ENCODE measurements at regions not wholly inside any gene's neighbourhood (a gene's known extent, or its start where the extent isn't known, plus 50 kb on each side); places are given as distances from the start of the nearest gene placed in this dataset.
"Not testable (repeated sequence)": the region's sequence is repeated elsewhere in the genome, so short reads cannot be mapped to it uniquely, and the experiment has no call there.

DNA sequence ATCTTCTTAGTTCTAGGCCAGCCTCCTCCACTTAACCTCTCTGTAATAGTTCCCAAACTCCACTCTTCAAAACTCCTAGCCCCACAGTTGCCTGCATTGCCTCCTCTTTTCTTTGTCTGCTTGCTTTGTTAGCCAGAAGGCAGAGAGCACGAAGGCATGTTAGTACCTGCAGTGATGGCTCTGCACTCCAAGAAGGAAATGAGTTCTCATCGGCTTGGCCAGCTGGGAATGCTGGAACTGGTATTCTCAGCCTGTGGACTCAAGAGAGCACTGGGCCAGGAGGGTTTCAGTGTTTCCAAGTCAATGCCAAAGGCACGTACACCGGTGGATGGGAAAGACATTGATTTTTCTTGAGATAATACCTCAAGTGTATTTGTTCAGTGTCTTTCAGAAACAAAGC, 66.3 kb upstream of the HABP2 start:
- Mint-ChIP-seq H3K4me3 (no peak overlapping the region), H3K36me3 (ENCODE audit: low read depth) (no peaks in the 10 kb centered on the region), H3K4me1 (ENCODE audit: low read depth) (no peaks in the 10 kb centered on the region), H3K9me3 (peaks cover 7% of the 10 kb centered on the region), H3K27ac (no peak overlapping the region), H3K27me3 (peaks cover 2% of the 10 kb centered on the region)
- intact Hi-C loops (cut with micrococcal nuclease): no loop called here

DNA sequence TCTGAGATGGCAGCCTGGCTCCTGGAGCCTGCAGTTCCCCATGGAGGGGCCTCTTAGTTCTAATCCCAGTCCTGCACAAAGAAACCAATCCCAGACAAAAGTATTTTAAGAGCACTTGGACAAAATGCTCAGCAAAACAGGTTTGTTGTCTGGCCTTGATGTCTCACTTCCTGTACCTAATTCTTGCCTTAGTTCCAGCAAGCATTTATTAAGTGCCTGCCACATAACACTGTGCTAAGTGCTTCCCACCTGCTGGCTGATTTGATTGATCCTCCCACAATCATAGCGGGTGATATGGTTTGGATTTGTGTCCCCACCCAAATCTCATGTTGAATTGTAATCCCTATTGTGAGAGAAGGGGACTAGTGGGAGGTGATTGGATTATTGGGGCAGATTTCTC, 65.7 kb upstream of the HABP2 start:
- no peak overlapping the region for H3K27ac Mint-ChIP-seq
- peaks cover 1% of the 10 kb centered on the region for H3K9me3 Mint-ChIP-seq
- intact Hi-C loops (cut with micrococcal nuclease): no loop called here
- H3K4me1 Mint-ChIP-seq (ENCODE audit: low read depth): no peaks in the 10 kb centered on the region
- no peaks in the 10 kb centered on the region for H3K36me3 Mint-ChIP-seq (ENCODE audit: low read depth)
- H3K27me3 Mint-ChIP-seq: peaks cover 3% of the 10 kb centered on the region
- H3K4me3 Mint-ChIP-seq: no peak overlapping the region

DNA sequence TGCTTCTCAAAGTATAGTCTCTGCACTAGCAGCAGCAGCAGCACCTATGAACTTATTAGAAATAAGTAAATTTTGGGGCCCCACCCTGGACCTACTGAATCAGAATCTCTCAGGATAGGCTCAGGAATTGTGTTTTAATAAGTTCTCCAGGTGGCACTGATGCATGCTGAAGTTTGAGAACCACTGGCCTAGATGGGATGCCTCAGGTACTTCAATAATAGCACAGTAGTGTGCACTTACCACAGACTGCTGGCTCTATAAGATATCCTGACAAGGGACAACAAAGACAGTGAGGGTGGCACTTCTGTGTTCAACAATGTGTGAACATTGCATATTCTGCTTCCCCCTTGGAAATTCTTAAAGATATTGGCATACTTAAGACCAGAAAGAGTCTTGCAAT, 64.7 kb upstream of the HABP2 start:
- peaks cover 6% of the 10 kb centered on the region for H3K27me3 Mint-ChIP-seq
- H3K4me3 Mint-ChIP-seq: no peak overlapping the region
- H3K27ac Mint-ChIP-seq: no peak overlapping the region
- no peaks in the 10 kb centered on the region for H3K4me1 Mint-ChIP-seq (ENCODE audit: low read depth)
- H3K36me3 Mint-ChIP-seq (ENCODE audit: low read depth): no peaks in the 10 kb centered on the region
- intact Hi-C loops (cut with micrococcal nuclease): no loop called here
- H3K9me3 Mint-ChIP-seq: no peaks in the 10 kb centered on the region

DNA sequence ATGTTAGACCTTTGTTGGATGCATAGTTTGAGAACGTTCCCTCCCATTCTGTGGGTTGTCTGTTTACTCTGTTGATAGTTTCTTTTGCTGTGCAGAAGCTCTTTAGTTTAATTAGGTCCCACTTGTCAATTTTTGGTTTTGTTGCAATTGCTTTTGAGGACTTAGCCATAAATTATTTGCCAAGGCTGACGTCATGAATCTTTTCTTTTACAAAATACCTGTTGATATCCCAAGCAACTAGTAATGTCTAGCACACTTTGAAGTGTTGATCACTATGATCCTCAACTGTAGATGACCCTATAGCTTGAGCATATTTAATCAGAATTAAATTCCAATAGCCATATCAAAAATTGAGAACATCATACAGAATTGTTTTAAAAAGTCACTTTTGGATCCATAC, 63.3 kb upstream of the HABP2 start:
- intact Hi-C loops (cut with micrococcal nuclease); H3K36me3 Mint-ChIP-seq (ENCODE audit: low read depth); H3K4me3 Mint-ChIP-seq; H3K4me1 Mint-ChIP-seq (ENCODE audit: low read depth); H3K27ac Mint-ChIP-seq; H3K9me3 Mint-ChIP-seq: not testable (repeated sequence)
- peaks cover 11% of the 10 kb centered on the region for H3K27me3 Mint-ChIP-seq

DNA sequence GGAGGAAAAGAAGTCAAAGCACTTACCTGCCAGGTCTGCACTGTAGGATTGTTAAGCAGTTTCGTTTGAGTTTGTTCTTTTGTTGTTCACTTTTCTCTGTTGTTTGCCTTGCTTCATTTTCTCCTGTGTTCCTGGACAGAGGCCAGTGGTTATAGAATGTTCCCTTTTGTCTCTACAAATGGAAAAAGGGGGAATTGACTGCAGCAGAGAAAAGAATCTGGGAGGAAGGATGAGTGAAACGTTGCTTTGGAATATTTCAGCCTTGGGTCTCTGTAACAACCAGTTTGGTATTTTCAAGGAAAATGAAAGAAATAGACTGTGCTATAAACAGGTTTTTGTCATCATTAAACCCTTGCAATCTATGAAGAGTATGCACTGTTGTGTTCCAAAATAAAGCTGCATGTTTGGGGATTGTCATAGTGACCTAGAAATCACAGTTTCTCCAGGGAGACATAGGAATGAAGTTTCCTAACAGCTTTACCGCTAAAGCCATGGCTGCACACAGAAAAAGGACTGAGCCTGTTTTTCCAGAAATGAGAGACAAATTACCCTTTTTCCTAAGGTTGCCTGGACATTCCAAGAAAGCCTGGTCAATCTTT, 60.8 kb upstream of the HABP2 start:
- H3K27me3 Mint-ChIP-seq: peaks cover 12% of the 10 kb centered on the region
- peaks cover 13% of the 10 kb centered on the region for H3K4me1 Mint-ChIP-seq (ENCODE audit: low read depth)
- H3K27ac Mint-ChIP-seq: no peak overlapping the region
- no peak overlapping the region for H3K4me3 Mint-ChIP-seq
- H3K9me3 Mint-ChIP-seq: no peaks in the 10 kb centered on the region
- H3K36me3 Mint-ChIP-seq (ENCODE audit: low read depth): no peaks in the 10 kb centered on the region
- intact Hi-C loops (cut with micrococcal nuclease): no loop called here

DNA sequence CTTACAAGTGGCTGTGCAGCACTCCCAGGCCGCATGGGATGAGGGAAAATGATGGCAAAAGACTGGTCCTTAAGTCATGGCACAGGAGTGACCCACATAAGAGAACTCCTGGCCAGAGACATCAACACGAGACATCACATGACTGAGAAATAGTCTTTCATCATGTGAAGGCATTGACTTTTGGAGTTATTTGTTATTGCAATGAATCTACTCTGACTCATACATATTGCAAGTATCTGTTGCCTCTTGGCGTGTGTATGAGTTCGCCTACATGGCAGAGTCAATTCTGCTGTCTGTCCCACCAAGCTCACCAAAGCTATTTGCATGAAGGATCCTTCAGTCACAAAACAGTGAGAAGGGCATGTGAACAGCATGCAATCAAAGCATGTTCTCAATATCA, 59.7 kb upstream of the HABP2 start:
- H3K4me3 Mint-ChIP-seq: no peak overlapping the region
- H3K9me3 Mint-ChIP-seq: no peaks in the 10 kb centered on the region
- H3K27me3 Mint-ChIP-seq: peaks cover 15% of the 10 kb centered on the region
- H3K36me3 Mint-ChIP-seq (ENCODE audit: low read depth): no peaks in the 10 kb centered on the region
- intact Hi-C loops (cut with micrococcal nuclease): no loop called here
- peaks cover 23% of the 10 kb centered on the region for H3K4me1 Mint-ChIP-seq (ENCODE audit: low read depth)
- no peak overlapping the region for H3K27ac Mint-ChIP-seq

DNA sequence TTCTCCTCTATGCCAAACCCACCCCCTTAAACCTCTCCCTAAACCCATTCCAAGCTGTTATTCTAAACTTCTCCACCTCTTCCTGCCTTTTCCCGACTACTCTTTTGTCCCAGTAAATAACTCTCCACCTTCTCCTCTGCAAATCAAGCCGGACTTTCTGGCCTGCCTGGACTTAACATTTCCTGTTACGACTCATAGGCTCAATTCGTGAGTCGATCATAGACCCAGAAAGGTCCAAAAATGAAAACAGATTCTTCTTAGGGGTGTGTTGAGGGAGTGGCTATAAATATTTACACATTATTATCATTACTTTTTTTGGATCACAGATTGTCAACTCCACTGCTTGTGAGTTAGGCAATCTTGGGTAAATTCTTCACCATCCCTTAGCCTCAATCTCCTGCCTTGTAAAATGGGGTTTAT, 59.0 kb upstream of the HABP2 start:
- no peak overlapping the region for H3K4me3 Mint-ChIP-seq
- peaks cover 29% of the 10 kb centered on the region for H3K4me1 Mint-ChIP-seq (ENCODE audit: low read depth)
- peaks cover 19% of the 10 kb centered on the region for H3K27me3 Mint-ChIP-seq
- H3K9me3 Mint-ChIP-seq: no peaks in the 10 kb centered on the region
- no peak overlapping the region for H3K27ac Mint-ChIP-seq
- intact Hi-C loops (cut with micrococcal nuclease): no loop called here
- no peaks in the 10 kb centered on the region for H3K36me3 Mint-ChIP-seq (ENCODE audit: low read depth)

DNA sequence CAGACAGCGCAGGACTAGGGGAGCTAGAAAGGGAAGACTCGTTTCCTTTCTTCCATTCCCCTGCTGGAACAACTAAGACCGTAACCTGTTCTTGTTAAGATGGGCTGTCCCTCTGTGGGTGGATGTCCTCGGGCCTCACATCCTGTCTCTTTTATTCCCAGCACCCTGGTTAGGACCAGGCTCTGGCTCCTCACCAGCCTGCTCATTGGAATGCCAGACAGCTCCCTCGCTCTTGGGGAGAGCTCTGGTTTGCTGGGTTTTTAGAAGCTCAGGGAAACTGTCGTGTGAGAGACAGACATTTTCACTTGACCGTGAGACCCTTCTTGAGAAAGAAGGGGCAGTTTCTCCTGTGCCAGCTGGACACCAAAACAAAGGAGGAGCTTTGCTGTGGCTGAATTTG, 58.1 kb upstream of the HABP2 start:
- H3K36me3 Mint-ChIP-seq (ENCODE audit: low read depth): no peaks in the 10 kb centered on the region
- no peak overlapping the region for H3K4me3 Mint-ChIP-seq
- H3K9me3 Mint-ChIP-seq: no peaks in the 10 kb centered on the region
- no peak overlapping the region for H3K27ac Mint-ChIP-seq
- peaks cover 37% of the 10 kb centered on the region for H3K4me1 Mint-ChIP-seq (ENCODE audit: low read depth)
- intact Hi-C loops (cut with micrococcal nuclease): no loop called here
- peaks cover 19% of the 10 kb centered on the region for H3K27me3 Mint-ChIP-seq

DNA sequence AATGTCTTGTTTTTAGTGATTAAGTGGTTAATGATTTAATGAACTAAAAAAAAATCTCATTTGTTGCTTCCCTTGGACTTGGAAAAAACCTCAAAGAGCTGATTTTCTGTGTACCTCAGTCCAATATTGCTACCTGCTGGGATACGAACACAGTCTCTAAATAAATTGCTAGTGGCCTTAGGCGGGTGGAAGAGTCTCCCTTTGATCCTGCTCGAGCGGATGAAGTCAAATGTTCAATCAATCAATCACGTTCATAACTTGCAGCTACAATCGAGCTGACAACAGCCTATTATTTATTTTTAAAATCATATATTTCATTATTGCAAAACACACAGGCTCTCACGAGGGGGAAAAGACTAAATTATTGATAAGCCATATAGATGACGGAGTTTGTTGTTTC, 57.3 kb upstream of the HABP2 start:
- H3K4me3 Mint-ChIP-seq: no peak overlapping the region
- no peaks in the 10 kb centered on the region for H3K9me3 Mint-ChIP-seq
- H3K27ac Mint-ChIP-seq: no peak overlapping the region
- H3K36me3 Mint-ChIP-seq (ENCODE audit: low read depth): no peaks in the 10 kb centered on the region
- H3K27me3 Mint-ChIP-seq: peaks cover 21% of the 10 kb centered on the region
- intact Hi-C loops (cut with micrococcal nuclease): no loop called here
- peaks cover 44% of the 10 kb centered on the region for H3K4me1 Mint-ChIP-seq (ENCODE audit: low read depth)

DNA sequence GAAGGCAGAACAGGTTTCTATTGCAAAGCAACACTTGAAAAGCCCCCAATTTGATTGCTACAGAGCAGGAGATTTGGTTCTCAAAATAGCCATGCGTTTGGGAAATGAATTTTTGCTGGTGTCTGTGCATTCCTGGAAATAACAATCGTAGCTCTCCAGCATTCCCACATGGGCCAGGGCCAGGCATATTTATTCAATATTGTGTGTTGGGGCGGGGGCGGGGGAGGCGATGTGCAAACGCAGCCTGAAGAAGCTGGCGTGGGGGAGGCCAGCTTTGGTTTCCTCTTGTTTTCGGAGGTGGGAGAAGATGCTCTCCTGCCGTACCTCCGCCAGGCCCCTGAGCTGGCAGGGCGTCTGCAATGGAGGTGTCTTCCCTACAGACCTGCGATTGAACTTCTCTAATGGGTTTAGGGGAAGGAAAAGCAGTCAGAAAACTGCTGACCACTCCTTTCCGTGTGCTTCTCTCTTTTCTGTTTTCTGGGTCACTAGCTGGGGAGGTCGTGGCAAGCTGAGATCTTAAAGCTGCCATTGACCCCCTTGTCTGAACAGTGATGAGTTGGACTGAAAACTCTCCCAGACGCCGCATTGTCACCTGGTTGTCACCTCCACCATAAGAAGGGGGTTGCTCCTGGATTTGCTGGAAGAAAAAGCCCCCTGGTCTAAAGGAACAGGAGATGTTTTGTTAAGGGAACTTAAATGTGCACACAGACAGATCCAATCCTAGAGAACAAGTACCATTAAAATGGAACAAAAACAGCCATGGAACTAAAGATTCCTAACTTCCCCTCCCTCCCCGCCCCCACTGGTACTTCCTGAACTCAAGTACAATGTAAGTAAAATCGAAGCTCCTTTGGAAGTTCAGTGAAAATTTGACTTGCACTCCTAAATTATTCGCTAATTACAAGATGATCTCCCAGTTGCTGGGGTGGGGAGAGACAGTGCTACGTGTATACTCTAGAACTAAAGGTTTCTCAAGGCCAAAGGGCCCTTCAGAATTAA, 56.4 kb upstream of the HABP2 start:
- peaks cover 47% of the 10 kb centered on the region for H3K4me1 Mint-ChIP-seq (ENCODE audit: low read depth)
- H3K27ac Mint-ChIP-seq: no peak overlapping the region

DNA sequence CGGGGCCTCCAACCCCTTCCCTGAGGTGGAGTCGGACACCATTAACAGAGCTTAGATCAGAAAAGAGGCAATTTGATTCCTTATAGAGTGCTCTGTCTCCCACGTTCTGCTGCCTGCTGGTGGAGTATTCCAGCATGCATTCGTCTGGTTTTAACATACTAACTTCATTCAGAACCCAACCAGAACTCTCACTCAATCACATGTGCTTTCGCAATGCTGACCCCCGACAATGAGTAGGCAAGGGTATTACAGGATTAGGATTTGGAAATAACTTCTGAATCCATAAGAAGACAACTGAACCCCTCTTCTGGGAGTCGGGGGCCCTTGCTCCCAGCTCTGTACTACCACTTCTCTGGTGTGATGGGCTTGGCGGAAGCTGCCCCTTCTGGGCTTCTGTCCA, 55.7 kb upstream of the HABP2 start:
- H3K4me3 Mint-ChIP-seq: no peak overlapping the region
- intact Hi-C loops (cut with micrococcal nuclease): no loop called here
- H3K4me1 Mint-ChIP-seq (ENCODE audit: low read depth): peaks cover 47% of the 10 kb centered on the region

More for the DNA sequence above, 56.4 kb upstream of the HABP2 start:
- Mint-ChIP-seq H3K4me3 (no peak overlapping the region), H3K36me3 (ENCODE audit: low read depth) (no peaks in the 10 kb centered on the region), H3K27me3 (peaks cover 24% of the 10 kb centered on the region), H3K9me3 (no peaks in the 10 kb centered on the region)
- intact Hi-C loops (cut with micrococcal nuclease): no loop called here

DNA sequence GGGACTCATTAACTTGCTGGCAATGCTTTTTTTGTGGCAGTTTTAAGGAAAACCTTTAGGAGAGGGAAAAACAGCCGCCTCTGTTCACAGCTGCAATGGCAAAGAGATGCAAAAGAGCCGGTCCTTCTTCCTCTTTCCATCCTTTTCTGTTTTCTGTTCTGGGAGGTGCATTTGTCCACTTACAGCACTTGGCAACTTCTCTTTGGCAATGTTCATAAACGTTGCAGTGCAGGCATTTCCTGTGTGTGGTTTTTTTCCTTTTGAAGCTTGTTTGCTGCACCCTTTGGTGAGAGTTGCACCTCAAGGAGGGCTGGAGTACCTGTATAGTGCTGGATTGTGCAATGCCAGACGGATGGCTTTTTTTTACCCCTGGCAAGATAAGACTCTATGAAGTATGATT, 53.9 kb upstream of the HABP2 start:
- Mint-ChIP-seq H3K9me3 (no peaks in the 10 kb centered on the region), H3K4me1 (ENCODE audit: low read depth) (peaks cover 54% of the 10 kb centered on the region), H3K36me3 (ENCODE audit: low read depth) (no peaks in the 10 kb centered on the region), H3K27me3 (peaks cover 20% of the 10 kb centered on the region), H3K4me3 (no peak overlapping the region), H3K27ac (no peak overlapping the region)
- intact Hi-C loops (cut with micrococcal nuclease): no loop called here

More for the DNA sequence above, 55.7 kb upstream of the HABP2 start:
- H3K9me3 Mint-ChIP-seq: no peaks in the 10 kb centered on the region
- H3K36me3 Mint-ChIP-seq (ENCODE audit: low read depth): no peaks in the 10 kb centered on the region
- H3K27ac Mint-ChIP-seq: no peak overlapping the region
- peaks cover 25% of the 10 kb centered on the region for H3K27me3 Mint-ChIP-seq

DNA sequence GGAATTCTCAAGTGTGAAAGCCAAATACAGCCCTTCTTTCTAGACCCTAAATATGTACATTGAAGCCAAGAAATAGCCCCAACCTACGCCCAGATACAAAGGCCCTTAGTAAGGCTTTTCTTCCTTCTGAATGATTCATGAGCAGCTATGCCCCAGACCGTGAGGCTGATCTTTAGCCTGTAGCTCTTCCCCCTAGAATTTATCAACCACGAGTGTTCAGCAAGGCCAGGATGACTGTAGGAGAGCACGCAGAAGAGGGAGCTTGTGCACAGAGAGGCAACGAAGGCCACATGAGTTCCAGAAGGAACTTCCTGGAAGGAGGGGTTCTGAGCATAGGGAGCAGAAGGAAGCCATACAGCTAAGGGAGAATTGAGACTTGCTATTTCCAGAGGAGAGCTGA, 53.0 kb upstream of the HABP2 start:
- no peak overlapping the region for H3K4me3 Mint-ChIP-seq
- peaks cover 22% of the 10 kb centered on the region for H3K27me3 Mint-ChIP-seq
- H3K27ac Mint-ChIP-seq: no peak overlapping the region
- no peaks in the 10 kb centered on the region for H3K9me3 Mint-ChIP-seq
- H3K4me1 Mint-ChIP-seq (ENCODE audit: low read depth): peaks cover 62% of the 10 kb centered on the region
- no peaks in the 10 kb centered on the region for H3K36me3 Mint-ChIP-seq (ENCODE audit: low read depth)
- intact Hi-C loops (cut with micrococcal nuclease): no loop called here

DNA sequence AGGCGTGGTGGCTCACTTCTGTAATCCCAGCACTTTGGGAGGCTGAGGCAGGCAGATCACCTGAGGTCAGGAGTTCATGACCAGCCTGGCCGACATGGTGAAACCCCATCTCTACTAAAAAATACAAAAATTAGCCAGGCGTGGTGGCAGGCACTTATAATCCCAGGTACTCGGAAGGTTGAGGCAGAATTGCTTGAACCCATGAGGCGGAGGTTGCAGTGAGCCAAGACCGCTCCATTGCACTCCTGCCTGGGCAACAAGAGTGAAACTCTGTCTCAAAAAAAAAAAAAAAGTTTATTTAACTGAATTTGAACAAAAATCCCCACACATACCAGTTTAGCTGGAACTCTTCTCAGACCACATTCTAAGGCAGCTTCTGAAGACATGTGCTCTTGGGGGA, 51.8 kb upstream of the HABP2 start:
- Mint-ChIP-seq H3K4me1 (ENCODE audit: low read depth) (peaks cover 59% of the 10 kb centered on the region), H3K27me3 (peaks cover 22% of the 10 kb centered on the region)
- H3K27ac Mint-ChIP-seq; H3K36me3 Mint-ChIP-seq (ENCODE audit: low read depth); intact Hi-C loops (cut with micrococcal nuclease); H3K9me3 Mint-ChIP-seq; H3K4me3 Mint-ChIP-seq: not testable (repeated sequence)

Measured in dendritic cell treated with granulocyte-macrophage colony-stimulating factor and Interleukin-4, amounts not matched to agents 40 ng/mL and 50 ng/mL, for 4 days (primary cell).